HG03520 (cell line): ENCODE measurements at regions not wholly inside any gene's neighbourhood (a gene's known extent, or its start where the extent isn't known, plus 50 kb on each side); places are given as distances from the start of the nearest gene placed in this dataset.

Experiments used
- ATAC-seq: cut with Tn5 transposase; IDR thresholded peaks from one replicate; pipeline ENCODE4 v1.9.1; 2021; ENCODE audit warnings: mild to moderate bottlenecking, moderate library complexity; ENCODE audit not compliant: unreplicated experiment

- no peak for ATAC-seq
These were observed 52.0 kb upstream of the RNU6-8 start for GRCh38 chr14:32254952-32255679.

- ATAC-seq, result no peak
These were observed 52.7 kb upstream of the RNU6-8 start for GRCh38 chr14:32255789-32256188.

- ATAC-seq, result no peak
These were observed 53.5 kb upstream of the RNU6-8 start for GRCh38 chr14:32256576-32256975.

- ATAC-seq, result no peak
These were observed 55.4 kb upstream of the RNU6-8 start for GRCh38 chr14:32258336-32258993.

GRCh38 chr14:32259368-32260013 is 56.4 kb upstream of the RNU6-8 start:
- peak; percentile 83 for ATAC-seq

GRCh38 chr14:32263939-32264567 is 61.0 kb upstream of the RNU6-8 start:
- ATAC-seq, result no peak

GRCh38 chr14:32265584-32265983 is 62.5 kb upstream of the RNU6-8 start:
- no peak for ATAC-seq

GRCh38 chr14:32277998-32278397 is 51.1 kb upstream of the AKAP6 start:
- no peak for ATAC-seq
